ENCODE measurements at regions not wholly inside any gene's neighbourhood (a gene's known extent, or its start where the extent isn't known, plus 50 kb on each side); places are given as distances from the start of the nearest gene placed in this dataset.

GRCh38 chr4:103292373-103292772, 94.2 kb upstream of the CENPE start:
- TF ChIP-seq EZH2 (IDR thresholded peaks at IDR 0.05; ENCODE audit: low read depth, unreplicated experiment): no peak
- TF ChIP-seq, protein P1, sequence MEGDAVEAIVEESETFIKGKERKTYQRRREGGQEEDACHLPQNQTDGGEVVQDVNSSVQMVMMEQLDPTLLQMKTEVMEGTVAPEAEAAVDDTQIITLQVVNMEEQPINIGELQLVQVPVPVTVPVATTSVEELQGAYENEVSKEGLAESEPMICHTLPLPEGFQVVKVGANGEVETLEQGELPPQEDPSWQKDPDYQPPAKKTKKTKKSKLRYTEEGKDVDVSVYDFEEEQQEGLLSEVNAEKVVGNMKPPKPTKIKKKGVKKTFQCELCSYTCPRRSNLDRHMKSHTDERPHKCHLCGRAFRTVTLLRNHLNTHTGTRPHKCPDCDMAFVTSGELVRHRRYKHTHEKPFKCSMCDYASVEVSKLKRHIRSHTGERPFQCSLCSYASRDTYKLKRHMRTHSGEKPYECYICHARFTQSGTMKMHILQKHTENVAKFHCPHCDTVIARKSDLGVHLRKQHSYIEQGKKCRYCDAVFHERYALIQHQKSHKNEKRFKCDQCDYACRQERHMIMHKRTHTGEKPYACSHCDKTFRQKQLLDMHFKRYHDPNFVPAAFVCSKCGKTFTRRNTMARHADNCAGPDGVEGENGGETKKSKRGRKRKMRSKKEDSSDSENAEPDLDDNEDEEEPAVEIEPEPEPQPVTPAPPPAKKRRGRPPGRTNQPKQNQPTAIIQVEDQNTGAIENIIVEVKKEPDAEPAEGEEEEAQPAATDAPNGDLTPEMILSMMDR (conservative IDR thresholded peaks at IDR 0.05; ENCODE audit: low read depth in 2 of 2): no peak
- TF ChIP-seq, protein P2, sequence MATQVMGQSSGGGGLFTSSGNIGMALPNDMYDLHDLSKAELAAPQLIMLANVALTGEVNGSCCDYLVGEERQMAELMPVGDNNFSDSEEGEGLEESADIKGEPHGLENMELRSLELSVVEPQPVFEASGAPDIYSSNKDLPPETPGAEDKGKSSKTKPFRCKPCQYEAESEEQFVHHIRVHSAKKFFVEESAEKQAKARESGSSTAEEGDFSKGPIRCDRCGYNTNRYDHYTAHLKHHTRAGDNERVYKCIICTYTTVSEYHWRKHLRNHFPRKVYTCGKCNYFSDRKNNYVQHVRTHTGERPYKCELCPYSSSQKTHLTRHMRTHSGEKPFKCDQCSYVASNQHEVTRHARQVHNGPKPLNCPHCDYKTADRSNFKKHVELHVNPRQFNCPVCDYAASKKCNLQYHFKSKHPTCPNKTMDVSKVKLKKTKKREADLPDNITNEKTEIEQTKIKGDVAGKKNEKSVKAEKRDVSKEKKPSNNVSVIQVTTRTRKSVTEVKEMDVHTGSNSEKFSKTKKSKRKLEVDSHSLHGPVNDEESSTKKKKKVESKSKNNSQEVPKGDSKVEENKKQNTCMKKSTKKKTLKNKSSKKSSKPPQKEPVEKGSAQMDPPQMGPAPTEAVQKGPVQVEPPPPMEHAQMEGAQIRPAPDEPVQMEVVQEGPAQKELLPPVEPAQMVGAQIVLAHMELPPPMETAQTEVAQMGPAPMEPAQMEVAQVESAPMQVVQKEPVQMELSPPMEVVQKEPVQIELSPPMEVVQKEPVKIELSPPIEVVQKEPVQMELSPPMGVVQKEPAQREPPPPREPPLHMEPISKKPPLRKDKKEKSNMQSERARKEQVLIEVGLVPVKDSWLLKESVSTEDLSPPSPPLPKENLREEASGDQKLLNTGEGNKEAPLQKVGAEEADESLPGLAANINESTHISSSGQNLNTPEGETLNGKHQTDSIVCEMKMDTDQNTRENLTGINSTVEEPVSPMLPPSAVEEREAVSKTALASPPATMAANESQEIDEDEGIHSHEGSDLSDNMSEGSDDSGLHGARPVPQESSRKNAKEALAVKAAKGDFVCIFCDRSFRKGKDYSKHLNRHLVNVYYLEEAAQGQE (IDR thresholded peaks at IDR 0.05; ENCODE audit: unreplicated experiment): no peak
- no peak for TF ChIP-seq STAT1 (IDR thresholded peaks at IDR 0.05; ENCODE audit: unreplicated experiment)
- TF ChIP-seq POLR2AphosphoS5 (IDR thresholded peaks at IDR 0.05; ENCODE audit: low read depth): no peak
- no peak for TF ChIP-seq ZNF331 (CRISPR knock-in tag; IDR thresholded peaks at IDR 0.05; ENCODE audit: low read depth)
- no peak for TF ChIP-seq EZH2phosphoT487 (IDR thresholded peaks at IDR 0.05; ENCODE audit: unreplicated experiment)
- no peak for TF ChIP-seq CREB1 (CRISPR knock-in tag; IDR thresholded peaks at IDR 0.05; ENCODE audit: low read depth)
